ENCODE measurements at regions not wholly inside any gene's neighbourhood (a gene's known extent, or its start where the extent isn't known, plus 50 kb on each side); places are given as distances from the start of the nearest gene placed in this dataset.

DNA sequence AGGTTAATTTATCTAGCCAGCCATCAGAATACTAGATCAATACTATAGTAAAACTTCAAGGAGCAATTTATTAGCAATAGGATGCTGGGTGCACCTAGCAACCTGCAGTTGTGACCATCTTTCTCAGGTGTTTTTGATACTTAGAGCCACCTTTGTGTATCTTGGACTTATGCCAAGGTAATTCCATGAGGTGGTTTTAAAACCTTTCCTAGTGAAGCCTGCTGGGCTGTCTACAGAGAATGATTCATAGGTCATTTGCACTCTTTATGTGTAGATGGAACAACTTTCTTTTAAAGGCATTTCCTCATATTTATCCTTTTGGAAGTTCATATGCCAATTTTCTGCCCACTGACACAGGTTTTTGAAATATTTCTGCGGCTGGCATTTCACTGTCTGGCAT lies 1030.1 kb upstream of the POU3F3 start:
- H3K27me3 ChIP-seq: no peaks in the 10 kb centered on the region
- no peaks in the 10 kb centered on the region for H3K36me3 ChIP-seq
- TF ChIP-seq POLR2A (IDR thresholded peaks at IDR 0.05): no peak
- TF ChIP-seq, protein P1, sequence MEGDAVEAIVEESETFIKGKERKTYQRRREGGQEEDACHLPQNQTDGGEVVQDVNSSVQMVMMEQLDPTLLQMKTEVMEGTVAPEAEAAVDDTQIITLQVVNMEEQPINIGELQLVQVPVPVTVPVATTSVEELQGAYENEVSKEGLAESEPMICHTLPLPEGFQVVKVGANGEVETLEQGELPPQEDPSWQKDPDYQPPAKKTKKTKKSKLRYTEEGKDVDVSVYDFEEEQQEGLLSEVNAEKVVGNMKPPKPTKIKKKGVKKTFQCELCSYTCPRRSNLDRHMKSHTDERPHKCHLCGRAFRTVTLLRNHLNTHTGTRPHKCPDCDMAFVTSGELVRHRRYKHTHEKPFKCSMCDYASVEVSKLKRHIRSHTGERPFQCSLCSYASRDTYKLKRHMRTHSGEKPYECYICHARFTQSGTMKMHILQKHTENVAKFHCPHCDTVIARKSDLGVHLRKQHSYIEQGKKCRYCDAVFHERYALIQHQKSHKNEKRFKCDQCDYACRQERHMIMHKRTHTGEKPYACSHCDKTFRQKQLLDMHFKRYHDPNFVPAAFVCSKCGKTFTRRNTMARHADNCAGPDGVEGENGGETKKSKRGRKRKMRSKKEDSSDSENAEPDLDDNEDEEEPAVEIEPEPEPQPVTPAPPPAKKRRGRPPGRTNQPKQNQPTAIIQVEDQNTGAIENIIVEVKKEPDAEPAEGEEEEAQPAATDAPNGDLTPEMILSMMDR (IDR thresholded peaks at IDR 0.05): no peak
- H3K4me3 ChIP-seq: no peak overlapping the region
- H3K4me1 ChIP-seq: no peaks in the 10 kb centered on the region
- no peaks in the 10 kb centered on the region for H3K9me3 ChIP-seq
- no peak overlapping the region for H3K27ac ChIP-seq
- DNase-seq: no peak

DNA sequence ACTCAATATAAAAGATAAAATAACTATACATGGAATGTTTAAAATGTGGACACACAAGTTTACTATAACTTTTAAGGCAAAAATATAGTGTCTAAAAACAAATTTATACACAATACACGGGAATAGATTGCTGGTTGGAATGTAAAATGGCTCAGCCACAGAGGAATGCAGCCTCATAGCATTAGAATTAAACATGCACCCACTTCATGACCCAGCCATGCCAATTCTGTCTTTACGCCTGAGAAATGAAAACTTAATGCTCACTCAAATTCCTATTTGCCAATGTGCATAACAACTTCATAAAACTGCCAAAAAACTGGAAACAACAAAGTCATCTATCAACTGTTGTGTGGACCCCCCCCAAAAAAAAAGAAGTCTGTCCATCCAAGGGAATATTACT lies 1006.6 kb upstream of the POU3F3 start:
- no peaks in the 10 kb centered on the region for H3K9me3 ChIP-seq
- no peaks in the 10 kb centered on the region for H3K27me3 ChIP-seq
- no peak overlapping the region for H3K4me3 ChIP-seq
- DNase-seq: no peak
- H3K36me3 ChIP-seq: no peaks in the 10 kb centered on the region
- no peak overlapping the region for H3K27ac ChIP-seq
- no peaks in the 10 kb centered on the region for H3K4me1 ChIP-seq
- no peak for TF ChIP-seq POLR2A (IDR thresholded peaks at IDR 0.05)
- TF ChIP-seq, protein P1 (IDR thresholded peaks at IDR 0.05): no peak

DNA sequence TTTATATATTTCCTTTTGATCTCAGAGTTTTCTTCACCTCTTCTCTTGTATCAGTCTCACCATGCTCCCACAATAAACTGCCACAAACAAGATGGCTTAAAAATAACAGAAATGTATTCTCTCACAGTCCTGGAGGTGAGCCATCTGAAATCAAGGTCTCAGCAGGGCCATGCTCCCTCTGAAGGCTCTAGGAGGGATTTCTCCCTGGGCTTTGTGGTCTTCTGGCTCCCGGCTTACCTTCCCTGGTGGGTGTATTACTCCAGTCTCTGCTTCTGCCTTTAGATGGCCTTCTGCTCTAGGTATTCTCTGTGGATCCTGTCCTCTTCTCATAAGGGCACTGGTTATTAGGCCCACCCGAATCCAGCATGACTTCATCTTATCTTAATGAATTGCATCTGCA lies 994.7 kb upstream of the POU3F3 start:
- H3K4me3 ChIP-seq: no peak overlapping the region
- no peaks in the 10 kb centered on the region for H3K36me3 ChIP-seq
- TF ChIP-seq, protein P1 (IDR thresholded peaks at IDR 0.05): no peak
- TF ChIP-seq POLR2A (IDR thresholded peaks at IDR 0.05): no peak
- no peaks in the 10 kb centered on the region for H3K4me1 ChIP-seq
- DNase-seq: no peak
- no peaks in the 10 kb centered on the region for H3K27me3 ChIP-seq
- H3K27ac ChIP-seq: no peak overlapping the region
- no peaks in the 10 kb centered on the region for H3K9me3 ChIP-seq

DNA sequence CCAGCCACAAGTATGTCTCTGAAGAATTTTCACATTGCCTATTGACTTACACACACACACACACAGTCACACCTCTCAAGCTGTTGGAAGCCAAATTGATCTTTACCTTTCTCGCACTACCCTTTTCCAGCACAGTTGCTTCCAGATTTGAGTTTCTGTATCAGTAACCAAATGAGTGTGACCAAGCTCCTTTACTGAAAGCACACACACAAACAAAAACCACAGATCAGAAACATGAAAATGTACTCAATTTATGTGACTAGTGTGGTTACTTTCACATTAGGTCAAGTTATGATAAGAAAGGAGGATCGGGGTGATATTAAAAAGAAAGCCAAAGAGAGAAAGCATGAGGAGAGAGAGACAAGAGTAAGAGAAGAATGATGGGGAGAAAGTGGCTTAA lies 993.9 kb upstream of the POU3F3 start:
- Histone ChIP-seq H3K27ac (no peak overlapping the region), H3K36me3 (no peaks in the 10 kb centered on the region), H3K27me3 (no peaks in the 10 kb centered on the region), H3K9me3 (no peaks in the 10 kb centered on the region), H3K4me3 (no peak overlapping the region), H3K4me1 (no peaks in the 10 kb centered on the region)
- DNase-seq: no peak
- TF ChIP-seq, protein P1 (IDR thresholded peaks at IDR 0.05): no peak
- no peak for TF ChIP-seq POLR2A (IDR thresholded peaks at IDR 0.05)

DNA sequence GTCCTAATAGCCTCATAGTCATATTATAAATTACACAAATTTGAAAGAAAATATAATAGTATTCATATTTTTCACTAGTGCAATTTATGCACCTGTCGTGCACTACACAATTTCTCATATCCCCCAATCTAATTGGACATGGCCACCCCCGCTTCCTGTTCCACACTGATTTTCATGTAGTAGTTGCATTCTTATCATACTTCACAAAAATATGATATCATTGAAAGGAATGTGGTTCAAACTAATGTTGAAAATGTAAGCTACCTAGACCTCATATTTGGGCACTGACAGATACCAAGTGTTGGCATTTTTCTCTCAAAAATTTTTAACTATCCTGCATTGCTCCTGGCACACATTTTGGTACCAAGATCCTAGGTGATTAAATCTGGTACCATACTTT lies 985.5 kb upstream of the POU3F3 start:
- Histone ChIP-seq H3K36me3 (no peaks in the 10 kb centered on the region), H3K9me3 (no peaks in the 10 kb centered on the region), H3K27me3 (no peaks in the 10 kb centered on the region), H3K4me3 (no peak overlapping the region), H3K4me1 (no peaks in the 10 kb centered on the region), H3K27ac (no peak overlapping the region)
- no peak for DNase-seq
- TF ChIP-seq POLR2A (IDR thresholded peaks at IDR 0.05): no peak
- TF ChIP-seq, protein P1 (IDR thresholded peaks at IDR 0.05): no peak

DNA sequence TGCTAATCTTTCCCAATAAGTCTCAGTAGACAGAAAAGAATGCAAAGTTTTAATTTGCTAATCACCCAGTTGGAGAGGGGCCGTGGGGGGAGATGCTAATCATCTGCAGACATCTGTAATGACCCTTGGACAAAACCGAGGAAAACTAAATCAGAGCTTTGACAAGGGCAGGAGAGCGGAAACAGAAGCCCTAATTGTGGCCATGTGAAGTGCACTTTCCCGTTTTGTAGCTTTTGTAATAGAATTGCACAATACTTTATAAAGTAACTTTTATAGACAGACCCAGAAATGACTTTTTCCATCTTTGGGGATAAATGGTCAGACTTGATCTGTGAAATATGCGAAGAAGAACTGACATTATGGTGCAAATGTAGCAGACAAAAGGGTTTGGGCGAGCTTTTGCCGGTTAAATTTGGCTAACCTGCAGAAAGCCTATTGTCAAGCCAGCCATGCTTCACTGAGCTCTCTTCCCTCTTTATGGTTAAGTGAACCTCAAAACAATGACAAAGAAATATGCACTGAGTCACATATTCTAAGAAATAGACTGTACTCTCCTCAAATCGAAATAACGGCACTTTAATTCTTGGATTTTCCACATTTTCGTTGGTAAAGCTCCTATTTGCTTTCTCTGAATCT lies 980.1 kb upstream of the POU3F3 start:
- no peak for TF ChIP-seq POLR2A (IDR thresholded peaks at IDR 0.05)
- TF ChIP-seq, protein P1 (IDR thresholded peaks at IDR 0.05): no peak
- no peaks in the 10 kb centered on the region for H3K27me3 ChIP-seq
- H3K36me3 ChIP-seq: no peaks in the 10 kb centered on the region
- no peaks in the 10 kb centered on the region for H3K9me3 ChIP-seq
- H3K27ac ChIP-seq: no peak overlapping the region
- DNase-seq: no peak
- no peak overlapping the region for H3K4me3 ChIP-seq
- no peaks in the 10 kb centered on the region for H3K4me1 ChIP-seq

Data from Peyer's patch (tissue), 4 donors.